Activated B cell treated with CpG ODN at 0.5 μM for 24 hours (primary cell): ENCODE measurements at regions not wholly inside any gene's neighbourhood (a gene's known extent, or its start where the extent isn't known, plus 50 kb on each side); places are given as distances from the start of the nearest gene placed in this dataset.

Experiments used
- ATAC-seq: fragments of 200-7000 bp; cut with Tn5 transposase; one replicate; pipeline ENCODE4 v1.10.0; 2021; ENCODE audit warnings: low read depth, mild to moderate bottlenecking, moderate library complexity
- CTCF ChIA-PET: fragments of 350-600 bp; sonication (Branson Sonifier 250); formaldehyde crosslinking; loops from one replicate; lab custom pipeline; 2021; ENCODE audit warnings: antibody characterized with exemption; lab: Charles Lee
- POLR2A ChIA-PET: fragments of 350-600 bp; sonication (Branson Sonifier 250); formaldehyde crosslinking; loops from one replicate; lab custom pipeline; 2021; ENCODE audit warnings: antibody characterized with exemption; lab: Charles Lee
- DNase-seq: peaks from one replicate; pipeline ENCODE4 v3.0.0; 2022
- H3K27ac Mint-ChIP-seq: one replicate; pipeline ENCODE4 v1.8.0; 2020; ENCODE audit warnings: mixed read lengths
- H3K27me3 Mint-ChIP-seq: one replicate; pipeline ENCODE4 v1.8.0; 2021; ENCODE audit warnings: mixed read lengths
- H3K36me3 Mint-ChIP-seq: one replicate; pipeline ENCODE4 v1.8.0; 2021; ENCODE audit warnings: low read depth, mixed read lengths
- H3K4me1 Mint-ChIP-seq: one replicate; pipeline ENCODE4 v1.8.0; 2021; ENCODE audit warnings: mixed read lengths
- H3K4me3 Mint-ChIP-seq: one replicate; pipeline ENCODE4 v1.8.0; 2020; ENCODE audit warnings: mild to moderate bottlenecking, mixed read lengths
- H3K9me3 Mint-ChIP-seq: one replicate; pipeline ENCODE4 v1.8.0; 2020; ENCODE audit warnings: mixed read lengths
- intact Hi-C: fragments of 100-400 bp; cut with micrococcal nuclease; formaldehyde crosslinking; loops from one replicate; pipeline ENCODE4 v1.15.1; 2024
- TF ChIP-seq, protein P1 (sequence below): fragments of 200-600 bp; IDR thresholded peaks from one replicate; pipeline ENCODE4 v1.8.0; 2022; ENCODE audit warnings: antibody characterized with exemption, mild to moderate bottlenecking

- DNase-seq (no peak), ATAC-seq (no peak)
- intact Hi-C loops = no loop called here
- H3K27ac Mint-ChIP-seq = no peak overlapping the region
- POLR2A ChIA-PET = no interaction called here
- no peaks in the 10 kb centered on the region for H3K4me1 Mint-ChIP-seq
- TF ChIP-seq, protein P1, sequence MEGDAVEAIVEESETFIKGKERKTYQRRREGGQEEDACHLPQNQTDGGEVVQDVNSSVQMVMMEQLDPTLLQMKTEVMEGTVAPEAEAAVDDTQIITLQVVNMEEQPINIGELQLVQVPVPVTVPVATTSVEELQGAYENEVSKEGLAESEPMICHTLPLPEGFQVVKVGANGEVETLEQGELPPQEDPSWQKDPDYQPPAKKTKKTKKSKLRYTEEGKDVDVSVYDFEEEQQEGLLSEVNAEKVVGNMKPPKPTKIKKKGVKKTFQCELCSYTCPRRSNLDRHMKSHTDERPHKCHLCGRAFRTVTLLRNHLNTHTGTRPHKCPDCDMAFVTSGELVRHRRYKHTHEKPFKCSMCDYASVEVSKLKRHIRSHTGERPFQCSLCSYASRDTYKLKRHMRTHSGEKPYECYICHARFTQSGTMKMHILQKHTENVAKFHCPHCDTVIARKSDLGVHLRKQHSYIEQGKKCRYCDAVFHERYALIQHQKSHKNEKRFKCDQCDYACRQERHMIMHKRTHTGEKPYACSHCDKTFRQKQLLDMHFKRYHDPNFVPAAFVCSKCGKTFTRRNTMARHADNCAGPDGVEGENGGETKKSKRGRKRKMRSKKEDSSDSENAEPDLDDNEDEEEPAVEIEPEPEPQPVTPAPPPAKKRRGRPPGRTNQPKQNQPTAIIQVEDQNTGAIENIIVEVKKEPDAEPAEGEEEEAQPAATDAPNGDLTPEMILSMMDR = no peak
- H3K36me3 Mint-ChIP-seq = no peaks in the 10 kb centered on the region
- H3K27me3 Mint-ChIP-seq = no peaks in the 10 kb centered on the region
- CTCF ChIA-PET = no interaction called here
- no peaks in the 10 kb centered on the region for H3K9me3 Mint-ChIP-seq
- H3K4me3 Mint-ChIP-seq = no peak overlapping the region
Measured at GRCh38 chr1:95409276-95409675, 175.3 kb downstream of the RWDD3 start.

GRCh38 chr1:95409901-95410300 is 175.9 kb downstream of the RWDD3 start:
- no peak overlapping the region for H3K4me3 Mint-ChIP-seq
- intact Hi-C loops = no loop called here
- ATAC-seq = no peak
- POLR2A ChIA-PET = no interaction called here
- CTCF ChIA-PET = no interaction called here
- no peaks in the 10 kb centered on the region for H3K4me1 Mint-ChIP-seq
- no peaks in the 10 kb centered on the region for H3K9me3 Mint-ChIP-seq
- H3K27me3 Mint-ChIP-seq = no peaks in the 10 kb centered on the region
- TF ChIP-seq, protein P1 = no peak
- H3K36me3 Mint-ChIP-seq = no peaks in the 10 kb centered on the region
- no peak for DNase-seq
- H3K27ac Mint-ChIP-seq = no peak overlapping the region

DNA sequence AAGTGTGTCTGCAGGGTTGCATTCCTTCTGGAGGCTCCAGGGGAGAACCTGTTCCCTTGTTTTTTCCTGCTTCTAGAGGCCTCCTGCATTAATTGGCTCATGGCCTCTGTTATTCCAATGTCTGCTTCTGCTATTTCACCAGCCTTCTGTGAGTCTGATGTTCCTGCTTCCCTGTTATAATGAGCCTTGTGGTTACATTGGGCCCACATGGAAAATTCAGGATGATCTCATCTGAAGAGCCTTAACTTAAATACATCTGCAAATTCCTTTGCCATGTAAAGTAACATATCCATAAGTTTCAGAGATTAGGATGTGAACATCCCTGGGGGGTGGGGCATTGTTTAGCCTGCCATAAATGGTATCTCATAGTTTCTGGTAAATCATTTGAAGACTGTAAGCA is 181.1 kb downstream of the RWDD3 start:
- H3K36me3 Mint-ChIP-seq = no peaks in the 10 kb centered on the region
- H3K27me3 Mint-ChIP-seq = no peaks in the 10 kb centered on the region
- CTCF ChIA-PET = no interaction called here
- H3K27ac Mint-ChIP-seq = no peak overlapping the region
- intact Hi-C loops = no loop called here
- TF ChIP-seq, protein P1 = no peak
- DNase-seq = no peak
- ATAC-seq = no peak
- H3K4me1 Mint-ChIP-seq = no peaks in the 10 kb centered on the region
- no peak overlapping the region for H3K4me3 Mint-ChIP-seq
- H3K9me3 Mint-ChIP-seq = peaks cover 2% of the 10 kb centered on the region
- POLR2A ChIA-PET = no interaction called here

DNA sequence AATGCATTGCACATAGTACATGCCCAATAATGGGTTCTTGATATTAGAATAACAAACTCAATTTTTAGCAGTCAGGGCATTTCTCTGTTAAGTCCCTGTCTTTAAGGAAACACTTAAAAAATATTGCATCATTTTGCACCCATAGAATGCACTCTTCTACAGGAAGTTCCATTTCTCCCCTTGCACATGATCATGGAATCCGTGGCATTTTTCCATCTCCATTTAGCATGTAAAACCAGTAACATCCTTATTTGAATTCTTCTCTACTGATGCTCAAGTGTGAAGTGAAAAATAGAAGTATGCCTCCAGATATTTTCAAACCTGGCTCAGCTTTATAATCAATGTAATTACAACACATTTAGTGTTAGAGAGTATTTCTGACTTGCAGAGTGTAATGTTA is 192.8 kb downstream of the RWDD3 start:
- CTCF ChIA-PET = no interaction called here

DNA sequence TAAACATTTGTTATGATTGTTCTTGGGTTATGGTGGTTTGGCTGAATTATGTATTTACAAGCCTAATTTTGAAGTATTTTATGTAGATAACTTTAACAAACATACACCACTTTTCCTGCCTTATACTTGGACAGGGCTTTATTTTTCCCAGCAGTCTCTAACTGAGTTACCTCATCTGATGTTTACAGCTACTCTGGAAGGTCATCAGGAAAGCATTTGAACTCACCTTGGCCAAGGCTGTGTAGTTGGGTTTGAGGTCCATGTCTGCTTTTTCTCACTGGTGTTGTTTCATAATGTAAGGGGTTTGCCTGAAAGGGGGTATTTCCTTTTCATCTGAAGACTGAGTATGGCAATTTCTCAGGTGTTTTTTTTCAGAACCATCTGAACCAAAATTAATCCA is 193.5 kb downstream of the RWDD3 start:
- Mint-ChIP-seq H3K4me1 (no peaks in the 10 kb centered on the region), H3K36me3 (no peaks in the 10 kb centered on the region), H3K9me3 (peaks cover 2% of the 10 kb centered on the region), H3K27me3 (no peaks in the 10 kb centered on the region), H3K27ac (no peak overlapping the region), H3K4me3 (no peak overlapping the region)
- POLR2A ChIA-PET = no interaction called here
- intact Hi-C loops = no loop called here
- ATAC-seq = no peak
- no peak for DNase-seq
- TF ChIP-seq, protein P1 = no peak
- CTCF ChIA-PET = no interaction called here

More for the DNA sequence above, 192.8 kb downstream of the RWDD3 start:
- H3K9me3 Mint-ChIP-seq = peaks cover 2% of the 10 kb centered on the region
- POLR2A ChIA-PET = no interaction called here
- TF ChIP-seq, protein P1 = no peak
- intact Hi-C loops = no loop called here
- DNase-seq (no peak), ATAC-seq (no peak)
- no peaks in the 10 kb centered on the region for H3K27me3 Mint-ChIP-seq
- H3K36me3 Mint-ChIP-seq = no peaks in the 10 kb centered on the region
- no peak overlapping the region for H3K27ac Mint-ChIP-seq
- no peaks in the 10 kb centered on the region for H3K4me1 Mint-ChIP-seq
- no peak overlapping the region for H3K4me3 Mint-ChIP-seq
